HUES6 (cell line): ENCODE measurements at regions not wholly inside any gene's neighbourhood (a gene's known extent, or its start where the extent isn't known, plus 50 kb on each side); places are given as distances from the start of the nearest gene placed in this dataset.
"Not testable (repeated sequence)": the region's sequence is repeated elsewhere in the genome, so short reads cannot be mapped to it uniquely, and the experiment has no call there.

Experiments
- H3K27ac ChIP-seq: 2 replicates; pipeline ENCODE4 v1.7.0; 2013; ENCODE audit warnings: low read depth, mild to moderate bottlenecking, low read length, inconsistent platforms
- H3K27me3 ChIP-seq: 2 replicates; pipeline ENCODE4 v1.6.1; 2013; ENCODE audit warnings: low read length; ENCODE audit not compliant: control insufficient read depth, insufficient read depth
- H3K36me3 ChIP-seq: 2 replicates; pipeline ENCODE4 v1.6.1; 2013; ENCODE audit warnings: low read length; ENCODE audit not compliant: control insufficient read depth, insufficient read depth
- H3K4me1 ChIP-seq: 2 replicates; pipeline ENCODE4 v1.6.1; 2013; ENCODE audit warnings: low read length; ENCODE audit not compliant: control insufficient read depth, insufficient read depth
- H3K4me3 ChIP-seq: 2 replicates; pipeline ENCODE4 v1.5.1; 2013; ENCODE audit warnings: low read depth, low read length
- H3K9ac ChIP-seq: one replicate; pipeline ENCODE4 v1.6.1; 2013; ENCODE audit warnings: mild to moderate bottlenecking, low read length
- H3K9me3 ChIP-seq: 2 replicates; pipeline ENCODE4 v1.6.1; 2013; ENCODE audit warnings: low read depth, low read length; ENCODE audit not compliant: control insufficient read depth, insufficient read depth

DNA sequence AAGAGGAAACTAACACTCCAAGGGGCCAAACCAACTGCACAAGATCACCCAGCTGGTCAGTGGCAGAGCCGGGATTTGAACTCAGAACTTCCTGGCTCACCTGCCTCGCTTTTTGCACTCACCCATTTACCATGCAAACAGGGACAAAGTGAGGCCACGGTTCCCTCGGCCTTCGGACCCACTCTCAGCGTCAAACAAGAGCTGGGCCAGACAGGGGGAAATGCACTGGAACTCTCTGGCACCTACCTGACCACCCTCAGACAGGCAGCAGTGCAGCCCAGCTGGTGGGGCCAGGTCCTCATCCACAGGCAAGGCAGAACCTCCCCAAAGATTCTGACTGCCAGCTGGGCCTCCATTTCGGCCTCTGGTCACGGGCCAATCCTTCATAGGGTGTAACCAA, 93.7 kb upstream of the SRSF6 start:
- Histone ChIP-seq H3K4me1 (no peaks in the 10 kb centered on the region), H3K27ac (no peak overlapping the region), H3K9me3 (no peaks in the 10 kb centered on the region), H3K27me3 (peaks cover 3% of the 10 kb centered on the region; the same call in 1 of the 2 replicates), H3K36me3 (no peaks in the 10 kb centered on the region), H3K4me3 (no peak overlapping the region), H3K9ac (no peak overlapping the region)

DNA sequence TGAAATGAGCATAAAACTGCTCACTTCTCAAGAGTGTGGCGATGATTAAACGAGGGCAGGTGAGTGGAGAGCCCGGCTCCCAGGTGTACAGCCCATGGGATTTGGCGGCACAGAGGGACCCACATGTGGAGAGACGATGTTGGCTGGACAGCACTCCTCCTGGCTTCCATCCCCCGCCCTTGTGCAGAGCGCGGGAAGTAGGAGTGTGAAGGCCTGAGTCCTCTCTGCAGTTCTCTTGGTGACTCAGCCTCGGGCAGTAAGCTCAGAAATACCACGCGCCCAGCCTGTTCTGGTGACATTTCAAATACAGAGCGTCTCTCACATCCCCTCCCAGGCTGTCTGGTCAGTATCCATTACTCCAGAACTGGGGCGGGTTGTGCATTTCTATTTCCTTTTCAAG, 94.2 kb upstream of the SRSF6 start:
- H3K27me3 ChIP-seq = peaks cover 3% of the 10 kb centered on the region; the same call in 1 of the 2 replicates
- no peaks in the 10 kb centered on the region for H3K9me3 ChIP-seq
- H3K4me3 ChIP-seq = no peak overlapping the region
- H3K27ac ChIP-seq = no peak overlapping the region
- H3K36me3 ChIP-seq = no peaks in the 10 kb centered on the region
- no peak overlapping the region for H3K9ac ChIP-seq
- H3K4me1 ChIP-seq = no peaks in the 10 kb centered on the region

DNA sequence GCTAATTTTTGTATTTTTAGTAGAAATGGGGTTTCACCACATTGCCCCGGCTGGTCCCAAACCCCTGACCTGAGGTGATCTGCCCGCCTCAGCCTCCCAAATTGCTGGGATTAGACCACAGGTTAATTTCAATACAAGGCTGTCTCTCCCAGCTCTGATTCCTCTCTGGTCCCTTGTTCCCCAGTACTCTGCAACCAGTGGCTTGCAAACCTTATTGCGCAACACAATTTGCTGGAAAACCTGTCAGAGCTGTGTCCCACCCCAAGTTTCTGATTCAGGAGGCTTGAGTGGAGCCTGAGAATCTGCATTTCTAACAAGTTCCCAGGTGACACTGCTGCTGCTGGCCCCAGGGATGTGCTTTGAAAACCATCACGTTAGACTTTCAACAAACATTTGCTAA, 96.2 kb upstream of the SRSF6 start:
- Histone ChIP-seq H3K9ac (no peak overlapping the region), H3K36me3 (no peaks in the 10 kb centered on the region), H3K9me3 (no peaks in the 10 kb centered on the region), H3K27ac (no peak overlapping the region), H3K4me1 (no peaks in the 10 kb centered on the region), H3K4me3 (no peak overlapping the region), H3K27me3 (peaks cover 3% of the 10 kb centered on the region; the same call in 1 of the 2 replicates)

DNA sequence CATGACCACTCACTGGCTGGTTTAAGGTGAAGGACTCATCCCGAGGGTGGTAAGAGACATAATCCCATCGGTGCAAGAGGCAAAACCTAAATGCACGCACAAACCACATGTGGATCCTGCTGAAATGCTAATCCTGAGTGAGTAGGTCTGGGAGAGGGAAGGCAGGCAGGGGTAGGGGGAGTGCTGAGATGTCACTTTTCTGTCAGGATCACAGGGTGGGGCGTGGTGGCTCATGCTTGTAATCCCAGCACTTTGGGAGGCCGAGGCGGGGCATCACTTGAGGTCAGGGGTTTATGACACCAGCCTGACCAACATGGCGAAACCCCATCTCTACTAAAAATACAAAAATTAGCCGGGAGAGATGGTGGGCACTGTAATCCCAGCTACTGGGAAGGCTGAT, 97.7 kb upstream of the SRSF6 start:
- Histone ChIP-seq H3K4me3 (no peak overlapping the region), H3K4me1 (no peaks in the 10 kb centered on the region), H3K9ac (no peak overlapping the region), H3K27me3 (peaks cover 3% of the 10 kb centered on the region; the same call in 1 of the 2 replicates), H3K27ac (no peak overlapping the region), H3K36me3 (no peaks in the 10 kb centered on the region), H3K9me3 (no peaks in the 10 kb centered on the region)

DNA sequence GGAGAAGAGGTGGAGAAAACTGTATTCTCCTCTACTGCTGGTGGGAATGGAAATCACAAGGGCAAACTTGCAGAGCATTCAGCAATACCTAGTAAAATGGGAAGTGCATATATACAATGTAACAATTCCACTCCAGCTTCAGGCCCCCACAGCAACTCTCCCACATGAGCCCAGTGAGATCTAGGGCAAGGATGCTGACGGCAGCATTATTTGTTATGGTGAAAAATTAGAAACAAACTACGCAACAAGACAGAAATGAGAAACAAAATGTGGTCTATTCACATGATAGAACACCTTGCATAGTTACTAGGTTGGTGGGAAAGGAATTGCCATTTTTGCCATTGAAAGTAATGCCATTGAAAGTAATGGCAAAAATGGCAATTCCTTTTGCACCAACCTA, 98.9 kb upstream of the SRSF6 start:
- H3K9me3 ChIP-seq = no peaks in the 10 kb centered on the region
- H3K9ac ChIP-seq = no peak overlapping the region
- H3K4me1 ChIP-seq = no peaks in the 10 kb centered on the region
- no peak overlapping the region for H3K27ac ChIP-seq
- no peaks in the 10 kb centered on the region for H3K36me3 ChIP-seq
- H3K4me3 ChIP-seq = no peak overlapping the region
- H3K27me3 ChIP-seq = peaks cover 3% of the 10 kb centered on the region; the same call in 1 of the 2 replicates

DNA sequence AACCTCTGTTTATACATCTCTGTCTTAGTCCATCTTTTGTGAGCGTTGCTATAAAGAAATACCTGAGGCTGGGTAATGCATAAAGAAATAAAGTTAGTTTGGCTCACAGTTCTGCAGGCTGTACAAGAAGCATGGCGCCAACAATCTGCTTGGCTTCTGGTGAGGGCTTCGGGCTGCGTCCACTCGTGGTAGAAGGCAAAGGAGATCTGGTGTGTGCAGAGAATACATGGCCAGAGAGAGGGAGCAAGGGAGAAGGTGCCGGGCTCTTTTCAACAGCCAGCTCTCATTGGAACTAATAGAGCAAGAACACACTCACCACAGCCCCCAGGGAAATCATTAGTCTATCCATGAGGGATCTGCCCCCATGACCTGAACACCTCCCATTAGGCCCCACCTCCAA, 100.3 kb upstream of the SRSF6 start:
- Histone ChIP-seq H3K27ac (no peak overlapping the region), H3K27me3 (peaks cover 3% of the 10 kb centered on the region; the same call in 1 of the 2 replicates), H3K36me3 (no peaks in the 10 kb centered on the region), H3K9me3 (0 out of 2 replicates have a peak, but pooled peaks cover 1% of the 10 kb centered on the region), H3K4me3 (no peak overlapping the region), H3K9ac (no peak overlapping the region), H3K4me1 (no peaks in the 10 kb centered on the region)

DNA sequence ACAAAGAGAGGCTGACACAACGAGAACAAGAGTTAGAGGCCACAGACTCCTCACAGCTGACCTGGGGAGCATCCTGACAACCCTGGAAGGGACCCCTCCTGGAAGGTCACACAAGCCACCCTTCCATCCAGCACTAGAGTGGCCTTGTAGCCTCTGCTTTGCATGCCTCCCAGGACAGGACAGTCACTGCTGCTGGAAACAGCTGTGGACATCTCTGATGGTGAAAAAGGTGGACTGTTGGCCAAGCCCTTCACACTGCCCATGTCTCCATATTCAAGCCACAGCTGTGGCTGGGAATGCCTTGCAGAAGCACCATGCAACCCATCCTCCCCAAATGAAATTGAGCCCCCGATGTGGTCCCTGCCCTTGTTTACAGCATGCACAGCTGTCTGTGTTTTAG, 102.1 kb upstream of the SRSF6 start:
- Histone ChIP-seq H3K27ac (no peak overlapping the region), H3K4me3 (no peak overlapping the region), H3K36me3 (no peaks in the 10 kb centered on the region), H3K4me1 (no peaks in the 10 kb centered on the region), H3K9ac (no peak overlapping the region), H3K9me3 (0 out of 2 replicates have a peak, but pooled peaks cover 6% of the 10 kb centered on the region), H3K27me3 (no peaks in the 10 kb centered on the region)

DNA sequence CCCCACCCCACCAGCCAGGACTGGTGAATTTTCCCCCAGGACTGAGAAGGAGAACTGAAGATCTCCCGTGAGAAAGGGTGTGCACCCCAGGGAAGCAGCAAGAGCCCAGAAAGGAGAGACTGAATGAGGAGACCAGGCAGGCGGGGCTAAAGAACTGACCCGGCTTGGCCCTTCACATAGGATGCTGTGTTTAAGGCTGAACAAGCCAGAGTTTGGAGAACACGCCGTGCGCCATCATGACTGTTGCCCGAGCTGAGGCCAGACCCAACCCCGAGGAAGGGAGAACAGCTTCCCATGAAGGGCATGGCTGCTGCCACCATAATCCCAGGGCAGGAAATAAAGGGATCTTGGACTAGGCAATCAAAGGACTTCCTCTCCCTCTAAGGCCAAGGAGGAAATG, 104.7 kb upstream of the SRSF6 start:
- H3K36me3 ChIP-seq = no peaks in the 10 kb centered on the region
- H3K4me3 ChIP-seq = no peak overlapping the region
- H3K9me3 ChIP-seq = 0 out of 2 replicates have a peak, but pooled peaks cover 6% of the 10 kb centered on the region
- no peak overlapping the region for H3K27ac ChIP-seq
- H3K9ac ChIP-seq = no peak overlapping the region
- H3K27me3 ChIP-seq = peaks cover 18% of the 10 kb centered on the region; the same call in 1 of the 2 replicates
- no peaks in the 10 kb centered on the region for H3K4me1 ChIP-seq

DNA sequence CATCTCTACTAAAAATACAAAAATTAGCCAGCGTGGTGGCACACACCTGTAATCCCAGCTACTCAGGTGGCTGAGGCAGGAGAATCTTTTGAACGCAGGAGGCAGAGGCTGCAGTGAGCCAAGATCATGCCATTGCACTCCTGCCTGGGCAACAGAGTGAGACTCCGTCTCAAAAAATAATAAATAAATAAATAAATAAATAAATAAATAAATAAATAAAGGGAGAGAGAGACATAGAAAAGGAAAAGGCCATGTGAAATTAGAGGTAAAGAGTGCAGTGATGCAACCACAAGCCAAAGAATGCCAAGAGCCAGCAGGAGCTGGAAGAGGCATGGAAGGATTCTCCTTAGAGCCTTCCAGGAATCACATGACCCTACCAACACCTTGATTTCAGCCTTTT, 107.0 kb upstream of the SRSF6 start:
- not testable (repeated sequence) for H3K4me1 ChIP-seq, H3K4me3 ChIP-seq, H3K36me3 ChIP-seq, H3K27ac ChIP-seq, H3K9ac ChIP-seq
- Histone ChIP-seq H3K27me3 (peaks cover 22% of the 10 kb centered on the region; the same call in 1 of the 2 replicates), H3K9me3 (peaks cover 11% of the 10 kb centered on the region; the same call in 1 of the 2 replicates)

DNA sequence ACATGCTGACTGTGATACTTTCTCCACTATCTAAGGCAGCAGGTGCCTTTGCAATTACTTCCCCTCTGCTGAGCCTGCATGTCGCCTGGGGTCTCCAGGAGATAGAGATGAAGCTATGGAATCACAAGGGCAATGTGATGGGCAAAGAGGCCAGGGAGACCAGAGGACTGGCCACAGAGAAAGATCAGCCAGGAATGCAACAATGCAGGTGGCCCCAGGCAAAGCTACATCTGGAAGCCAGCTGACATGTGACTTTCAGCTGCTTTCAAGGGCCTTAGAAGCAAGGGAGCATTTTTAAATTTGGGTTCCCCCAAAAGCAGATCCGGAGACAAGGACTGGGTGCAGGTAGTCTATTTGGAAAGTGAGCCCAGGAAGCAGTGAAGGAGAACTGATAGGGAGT, 107.9 kb upstream of the SRSF6 start:
- peaks cover 25% of the 10 kb centered on the region; the same call in 1 of the 2 replicates for H3K27me3 ChIP-seq
- H3K4me1 ChIP-seq = no peaks in the 10 kb centered on the region
- H3K4me3 ChIP-seq = no peak overlapping the region
- H3K27ac ChIP-seq = no peak overlapping the region
- peaks cover 20% of the 10 kb centered on the region; the same call in 1 of the 2 replicates for H3K9me3 ChIP-seq
- no peak overlapping the region for H3K9ac ChIP-seq
- no peaks in the 10 kb centered on the region for H3K36me3 ChIP-seq

DNA sequence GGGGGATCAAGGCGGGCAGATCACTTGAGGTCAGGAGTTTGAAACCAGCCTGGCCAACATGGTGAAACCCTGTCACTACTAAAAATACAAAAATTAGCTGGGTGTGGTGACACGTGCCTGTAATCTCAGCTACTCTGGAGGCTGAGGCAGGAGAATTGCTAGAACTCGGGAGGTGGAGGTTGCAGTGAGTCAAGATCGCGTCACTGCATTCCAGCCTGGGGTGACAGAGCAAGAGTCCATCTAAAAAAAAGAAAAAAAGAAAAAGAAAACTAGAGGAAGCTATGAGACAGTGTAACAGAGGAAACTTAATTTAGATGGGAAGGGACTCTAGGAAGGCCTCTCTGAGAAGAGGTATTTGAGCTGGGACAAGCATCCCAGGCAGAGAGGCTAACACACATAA, 109.9 kb upstream of the SRSF6 start:
- Histone ChIP-seq H3K9me3 (peaks cover 38% of the 10 kb centered on the region), H3K27me3 (peaks cover 25% of the 10 kb centered on the region; the same call in 1 of the 2 replicates)
- not testable (repeated sequence) for H3K36me3 ChIP-seq, H3K27ac ChIP-seq, H3K4me3 ChIP-seq, H3K4me1 ChIP-seq, H3K9ac ChIP-seq

DNA sequence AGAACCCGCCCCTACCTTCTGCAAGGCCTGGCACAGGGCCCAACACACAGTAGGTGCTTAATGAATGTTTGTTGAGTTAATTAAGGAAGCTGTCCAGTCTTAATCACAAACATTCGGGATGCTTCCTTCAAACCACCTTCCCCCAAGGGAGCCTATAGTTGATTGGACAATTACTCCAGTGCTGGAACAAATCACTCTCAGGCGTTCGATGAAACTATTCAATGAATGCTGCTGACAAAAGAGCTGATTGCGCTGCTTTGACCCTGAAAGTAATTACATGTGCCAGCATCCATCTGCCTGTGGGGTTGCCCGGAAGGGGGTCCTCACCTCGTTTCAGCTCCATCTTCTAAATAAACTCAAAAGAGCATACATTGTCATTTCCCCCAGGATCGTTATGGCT, 112.0 kb upstream of the SRSF6 start:
- Histone ChIP-seq H3K27me3 (peaks cover 25% of the 10 kb centered on the region; the same call in 1 of the 2 replicates), H3K36me3 (no peaks in the 10 kb centered on the region), H3K9ac (no peak overlapping the region), H3K4me3 (no peak overlapping the region), H3K9me3 (peaks cover 46% of the 10 kb centered on the region), H3K4me1 (no peaks in the 10 kb centered on the region), H3K27ac (no peak overlapping the region)
